Renal cortical epithelial cell (primary cell): ENCODE measurements at regions not wholly inside any gene's neighbourhood (a gene's known extent, or its start where the extent isn't known, plus 50 kb on each side); places are given as distances from the start of the nearest gene placed in this dataset.
"Not testable (repeated sequence)": the region's sequence is repeated elsewhere in the genome, so short reads cannot be mapped to it uniquely, and the experiment has no call there.

ENCODE experiments used
- DNase-seq: peaks from one replicate; pipeline ENCODE4 v3.0.0-alpha.2; 2011; ENCODE audit warnings: low read depth

- no peak for DNase-seq
Observed at GRCh38 chr9:588981-589380, 252.5 kb upstream of the DMRT1 start.

DNA sequence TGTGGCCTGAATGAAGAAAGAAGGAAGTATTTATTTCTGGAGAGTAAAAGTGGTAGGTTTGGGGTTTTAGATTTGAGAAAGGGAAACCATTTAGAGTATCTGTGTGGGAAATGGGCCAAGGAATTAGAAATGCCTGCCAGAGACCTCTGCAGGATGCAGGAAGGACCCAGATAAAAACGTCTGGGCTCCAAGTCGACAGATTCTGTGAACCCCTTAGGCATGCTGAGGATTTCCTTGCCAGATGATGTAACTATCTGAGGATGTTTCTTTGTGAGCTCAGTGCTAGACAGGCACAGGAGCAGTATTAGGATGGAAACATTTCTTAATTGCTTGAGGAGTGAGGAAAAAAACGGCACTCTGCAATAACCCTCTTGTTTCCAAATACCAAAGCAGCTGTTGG lies 251.8 kb upstream of the DMRT1 start:
- DNase-seq, result peak; percentile 21

- peak; percentile 43 for DNase-seq
Observed at GRCh38 chr9:591292-591691, 250.2 kb upstream of the DMRT1 start.

DNA sequence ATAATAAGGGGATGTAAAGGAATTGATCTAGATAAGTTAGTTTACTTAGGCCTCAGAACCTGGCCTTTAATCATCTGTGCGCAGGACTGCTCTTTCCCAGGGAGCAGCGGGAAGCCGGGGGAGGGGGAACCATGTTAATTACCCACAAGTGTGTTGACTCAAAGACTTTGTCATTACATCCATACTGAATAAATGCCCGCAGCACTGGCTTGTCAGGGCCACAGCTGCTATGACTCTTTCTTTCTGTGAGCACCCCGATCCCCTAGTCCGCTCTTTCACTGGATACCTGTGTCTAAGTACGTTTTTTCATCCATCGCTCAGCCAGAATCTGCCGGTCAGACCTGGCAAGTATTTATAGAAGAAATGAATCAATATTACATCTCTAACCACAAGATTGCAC lies 249.3 kb upstream of the DMRT1 start:
- DNase-seq, result no peak

DNA sequence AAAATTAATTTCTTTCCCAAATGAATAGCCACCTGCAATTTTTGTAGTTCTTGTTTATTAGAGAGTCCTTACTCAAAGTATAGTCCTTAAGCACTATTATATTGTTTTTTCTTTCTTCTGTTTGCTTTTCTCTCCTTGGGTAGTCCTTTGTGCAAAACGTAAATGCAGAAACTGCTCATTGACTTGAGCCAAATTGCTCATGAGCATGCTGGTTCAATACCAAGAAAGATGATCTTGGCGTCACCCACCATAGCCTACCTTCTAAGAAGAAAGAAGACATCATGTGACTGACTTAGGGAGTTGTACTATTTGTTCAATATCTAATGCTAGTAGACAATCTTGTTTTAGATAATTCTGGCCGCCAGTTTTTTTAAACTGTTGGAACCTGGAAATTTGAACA lies 248.8 kb upstream of the DMRT1 start:
- no peak for DNase-seq

DNA sequence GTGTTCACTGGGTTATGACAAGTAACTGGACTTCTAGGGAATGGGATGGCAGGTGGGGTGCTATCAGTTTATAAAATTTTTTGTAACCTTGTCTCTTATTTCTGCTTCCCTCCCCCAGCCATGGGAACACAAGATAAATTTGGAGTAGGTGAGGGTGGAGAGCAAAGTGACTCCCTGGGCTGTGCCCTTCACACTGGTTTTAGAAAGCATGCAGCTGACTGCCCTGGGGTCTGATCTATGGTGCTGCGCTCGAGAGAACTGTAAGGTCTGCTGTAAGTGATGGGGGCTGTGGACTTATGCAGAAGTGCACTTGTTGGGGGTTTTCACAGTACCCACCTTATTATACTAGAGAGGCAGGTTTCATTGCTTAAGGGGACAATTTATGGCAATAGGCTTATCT lies 247.7 kb upstream of the DMRT1 start:
- DNase-seq, result no peak

DNA sequence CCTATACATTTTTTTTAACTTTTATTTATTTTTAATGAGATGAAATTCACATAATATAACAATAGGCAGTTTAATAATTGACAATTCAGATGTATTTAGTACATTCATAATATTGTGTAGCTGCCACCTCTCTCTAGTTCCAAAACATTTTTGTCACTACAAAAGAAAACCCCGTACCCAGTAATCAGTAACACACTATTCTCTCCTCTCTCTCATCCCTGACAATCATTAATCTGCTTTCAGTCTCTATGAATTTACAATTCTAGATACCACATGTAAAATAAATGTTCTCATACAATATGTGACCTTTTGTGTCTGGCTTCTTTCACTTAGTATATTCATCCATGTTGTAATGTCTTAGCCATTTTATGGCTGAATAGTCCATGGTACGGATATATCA lies 244.8 kb upstream of the DMRT1 start:
- DNase-seq, result no peak

DNA sequence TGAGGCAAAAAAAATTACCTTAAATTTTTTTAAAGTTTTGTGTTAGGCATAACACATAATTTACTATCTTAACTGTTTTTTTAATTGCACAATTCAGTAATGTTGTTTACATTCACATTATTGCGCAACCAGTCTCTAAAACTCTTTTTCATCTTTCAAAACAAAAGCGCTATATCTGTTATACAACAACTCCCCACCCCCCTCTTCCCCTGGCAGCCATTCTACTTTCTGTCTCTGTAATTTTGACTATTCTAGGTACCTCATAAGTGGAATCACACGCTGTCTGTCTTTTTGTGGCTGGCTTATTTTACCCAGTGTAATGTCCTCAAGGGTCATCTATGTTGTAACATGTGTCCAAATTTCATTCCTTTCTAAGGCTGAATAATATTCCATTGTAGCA lies 241.5 kb upstream of the DMRT1 start:
- DNase-seq, result no peak

DNA sequence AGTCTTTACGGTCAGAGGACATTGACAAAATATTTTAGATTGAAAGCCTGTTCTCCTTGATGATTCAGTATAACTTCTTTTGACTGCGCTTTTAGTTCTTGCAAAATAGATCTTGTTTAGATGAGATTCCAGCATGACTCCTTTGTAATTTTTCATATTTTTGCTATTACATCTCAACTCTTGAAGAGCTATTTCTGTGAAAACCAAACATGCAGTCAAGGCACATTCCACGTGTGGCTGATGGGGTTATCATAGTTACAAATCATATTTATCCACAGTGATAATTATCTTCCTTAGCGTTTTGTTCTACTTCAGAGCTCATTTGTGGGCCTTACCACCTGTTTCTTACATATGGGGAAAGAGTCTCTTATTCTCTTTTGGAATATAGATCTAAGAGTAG lies 238.8 kb upstream of the DMRT1 start:
- no peak for DNase-seq

DNA sequence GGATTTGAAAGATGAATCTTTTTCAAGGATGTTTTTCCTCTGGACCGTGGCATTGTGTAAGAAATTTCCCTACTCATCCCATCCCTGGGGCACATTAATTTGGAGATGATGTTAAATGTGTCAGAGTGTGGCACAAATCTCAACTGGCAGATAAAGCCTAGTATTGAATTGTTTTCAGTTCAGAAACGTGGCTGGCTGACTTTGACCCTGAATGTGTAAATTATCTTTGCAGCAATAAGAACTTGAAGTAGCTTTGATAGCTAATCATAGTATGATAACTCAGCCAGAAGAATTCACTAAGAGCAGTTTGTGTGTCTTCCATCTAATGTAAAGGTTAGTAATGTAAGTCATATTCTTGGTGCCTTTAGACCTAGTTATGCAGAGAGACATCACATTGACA lies 238.4 kb upstream of the DMRT1 start:
- no peak for DNase-seq

DNA sequence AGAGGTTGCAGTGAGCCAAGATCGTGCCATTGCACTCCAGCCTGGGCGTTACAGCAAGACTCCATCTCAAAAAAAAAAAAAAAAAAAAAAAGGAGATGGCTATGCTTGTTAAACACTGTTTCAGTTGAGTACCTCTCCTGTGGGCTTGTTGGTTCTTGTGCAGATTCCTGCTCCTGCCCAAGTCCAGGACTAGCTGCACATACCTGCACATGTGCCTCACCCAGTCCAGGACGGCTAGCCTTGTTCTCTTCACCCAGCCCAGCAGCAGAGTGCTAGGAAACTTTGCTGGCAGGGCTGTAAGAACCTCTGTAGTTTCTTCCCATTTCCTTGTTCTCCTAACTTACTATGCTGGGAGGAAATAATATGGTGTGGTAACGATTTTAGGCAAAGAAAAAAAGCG lies 234.1 kb upstream of the DMRT1 start:
- no peak for DNase-seq

GRCh38 chr9:613771-614347 lies 227.6 kb upstream of the DMRT1 start:
- DNase-seq, result peak; percentile 72

GRCh38 chr9:614431-614830 lies 227.1 kb upstream of the DMRT1 start:
- no peak for DNase-seq

GRCh38 chr9:615756-616155 lies 225.7 kb upstream of the DMRT1 start:
- DNase-seq, result no peak

- DNase-seq, result no peak
Observed at GRCh38 chr9:616694-617093, 224.8 kb upstream of the DMRT1 start.

GRCh38 chr9:617445-618085 lies 223.9 kb upstream of the DMRT1 start:
- no peak for DNase-seq

DNA sequence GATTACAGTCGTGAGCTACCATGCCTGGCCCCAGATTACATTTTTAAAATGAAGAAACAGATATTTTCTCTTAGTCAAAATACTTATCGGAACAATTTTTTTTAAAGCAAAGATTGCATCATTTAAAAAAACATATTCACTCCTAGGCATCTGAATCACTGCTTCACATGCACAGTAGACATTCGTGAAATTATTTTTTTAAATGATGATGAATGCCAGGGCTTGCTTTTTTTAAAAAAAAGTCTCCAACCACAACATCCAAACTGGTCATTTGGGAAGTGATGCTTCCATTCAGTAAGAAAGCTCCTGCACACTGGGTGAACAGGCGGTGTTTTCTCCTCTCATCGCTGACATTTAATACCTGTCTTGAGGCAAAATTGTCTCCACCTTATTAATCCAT lies 223.0 kb upstream of the DMRT1 start:
- DNase-seq, result no peak

GRCh38 chr9:621201-621855 lies 220.2 kb upstream of the DMRT1 start:
- no peak for DNase-seq

DNA sequence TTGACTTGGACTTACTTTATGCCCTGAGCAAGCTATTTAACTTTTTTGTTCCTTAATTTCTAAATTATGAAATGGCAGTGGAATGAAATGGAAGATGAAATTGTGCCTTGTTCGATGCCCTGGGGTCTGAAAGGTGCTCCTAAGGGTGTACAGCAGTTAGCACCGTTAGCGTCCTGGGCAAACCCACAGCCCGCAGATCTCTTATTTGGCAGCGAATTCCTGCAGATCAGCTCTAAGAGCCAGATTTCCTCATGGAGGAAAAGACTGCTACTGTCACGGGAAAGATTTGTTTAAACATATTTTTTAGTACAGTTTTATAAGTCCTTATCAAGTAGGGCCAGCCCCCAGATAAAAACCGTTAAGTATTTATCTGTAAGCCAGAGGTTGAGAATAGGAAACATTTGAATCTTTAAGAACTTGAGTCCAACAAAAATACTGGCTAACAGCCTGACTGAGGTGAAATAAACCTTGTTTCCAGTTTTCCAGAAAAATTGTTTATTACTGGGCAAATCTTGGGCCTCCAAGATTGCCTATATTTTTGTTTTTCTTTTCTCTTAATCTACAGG lies 216.5 kb upstream of the DMRT1 start:
- DNase-seq, result no peak

DNA sequence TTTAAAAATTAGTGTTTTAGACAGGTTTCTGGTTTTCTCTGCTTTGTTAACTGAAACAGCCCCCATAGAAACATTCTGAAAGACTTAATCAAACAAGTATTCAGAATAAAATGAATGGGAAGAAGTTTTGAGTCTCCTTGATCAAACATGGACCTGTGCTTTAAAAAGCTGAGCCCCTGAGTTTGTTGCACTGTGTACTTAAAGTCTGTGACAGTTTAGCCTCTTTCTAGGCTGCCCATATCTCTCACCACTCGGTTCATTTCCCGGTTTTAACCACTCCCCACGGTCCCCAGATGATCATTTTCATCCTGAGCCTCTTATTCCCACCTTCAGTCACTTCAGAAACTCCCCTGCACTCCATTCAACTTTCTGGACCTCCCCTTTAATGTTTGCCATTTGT lies 215.9 kb upstream of the DMRT1 start:
- no peak for DNase-seq

DNA sequence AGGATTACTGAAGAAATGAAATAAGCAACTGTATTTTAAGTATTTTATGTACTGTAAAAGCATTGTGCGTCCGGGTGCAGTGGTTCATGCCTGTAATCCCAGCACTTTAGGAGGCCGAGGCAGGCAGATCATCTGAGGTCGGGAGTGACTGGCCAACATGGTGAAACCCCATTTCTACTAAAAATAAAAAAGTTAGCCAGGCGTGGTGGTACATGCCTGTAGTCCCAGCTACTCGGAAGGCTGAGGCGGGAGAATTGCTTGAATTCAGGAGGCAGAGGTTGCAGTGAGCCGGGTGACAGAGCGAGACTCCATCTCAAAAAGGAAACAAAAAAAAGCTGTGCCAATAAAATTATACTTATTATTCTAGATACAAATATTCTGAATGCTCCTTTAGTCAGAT lies 215.4 kb upstream of the DMRT1 start:
- DNase-seq, result not testable (repeated sequence)

GRCh38 chr9:626596-626995 lies 214.9 kb upstream of the DMRT1 start:
- no peak for DNase-seq

DNA sequence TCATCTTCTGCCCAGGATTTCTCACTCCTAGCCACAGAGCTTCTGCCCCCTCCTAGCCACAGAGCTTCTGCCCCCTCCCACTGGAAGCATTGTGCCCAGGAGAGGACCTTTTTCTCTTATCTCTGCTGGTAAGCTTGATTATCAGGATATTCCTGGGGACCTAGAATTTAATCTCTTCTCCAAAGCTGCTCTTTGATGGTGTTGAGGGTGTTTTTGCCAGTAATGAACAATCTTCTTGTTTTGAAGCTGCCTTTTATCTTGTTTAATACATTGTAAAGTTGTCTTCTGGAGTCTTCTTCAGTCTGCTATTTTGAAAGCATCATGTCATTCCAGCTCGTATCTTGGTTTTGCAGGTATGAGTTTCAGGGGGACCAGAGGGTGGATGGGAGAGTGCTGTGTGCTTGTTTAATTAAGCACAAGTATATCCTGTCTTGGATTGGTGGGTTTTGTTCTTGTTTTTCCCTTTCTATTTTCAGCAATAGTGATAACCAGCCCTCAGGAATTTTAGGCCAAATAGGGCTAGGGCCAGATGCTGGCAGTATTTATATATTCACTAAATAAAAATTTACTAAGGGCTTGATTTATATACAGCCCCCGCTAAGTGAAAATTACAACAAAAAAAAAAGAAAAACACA lies 214.0 kb upstream of the DMRT1 start:
- DNase-seq, result no peak
